Calu3 (cell line): ENCODE measurements at regions not wholly inside any gene's neighbourhood (a gene's known extent, or its start where the extent isn't known, plus 50 kb on each side); places are given as distances from the start of the nearest gene placed in this dataset.

Experiments used
- BruUV-seq: library from RNA; stranded (reverse); fragments of 400-500 nt; replicated peaks from 2 replicates; lab custom pipeline; 2021; lab: Mats Ljungman, UMichigan
- CTCF ChIA-PET: fragments of 300-600 bp; sonication (Branson Sonifier 250); formaldehyde crosslinking; loops from one replicate; lab custom pipeline; 2022; ENCODE audit warnings: antibody characterized with exemption; lab: Charles Lee
- DNase-seq: peaks from one replicate; pipeline ENCODE4 v3.0.0; 2022
- H3K27ac Mint-ChIP-seq: one replicate; pipeline ENCODE4 v1.8.0; 2022; ENCODE audit warnings: mixed read lengths; ENCODE audit not compliant: unreplicated experiment
- H3K27me3 Mint-ChIP-seq: one replicate; pipeline ENCODE4 v1.8.0; 2022; ENCODE audit warnings: mixed read lengths; ENCODE audit not compliant: unreplicated experiment
- H3K36me3 Mint-ChIP-seq: one replicate; pipeline ENCODE4 v1.8.0; 2022; ENCODE audit warnings: mild to moderate bottlenecking, moderate library complexity, mixed read lengths; ENCODE audit not compliant: insufficient read depth, unreplicated experiment
- H3K4me1 Mint-ChIP-seq: one replicate; pipeline ENCODE4 v1.8.0; 2022; ENCODE audit warnings: mild to moderate bottlenecking, low read depth, mixed read lengths; ENCODE audit not compliant: unreplicated experiment
- H3K4me3 Mint-ChIP-seq: one replicate; pipeline ENCODE4 v1.8.0; 2022; ENCODE audit warnings: mild to moderate bottlenecking, low read depth, moderate library complexity, mixed read lengths; ENCODE audit not compliant: unreplicated experiment
- H3K9me3 Mint-ChIP-seq: one replicate; pipeline ENCODE4 v1.8.0; 2022; ENCODE audit warnings: low read depth, mixed read lengths; ENCODE audit not compliant: unreplicated experiment
- CTCF ChIP-seq: fragments of 200-600 bp; IDR thresholded peaks from one replicate; pipeline ENCODE4 v1.8.0; 2022; ENCODE audit warnings: antibody characterized with exemption; ENCODE audit not compliant: unreplicated experiment
- intact Hi-C: fragments of 100-400 bp; cut with micrococcal nuclease; formaldehyde crosslinking; loops from one replicate; pipeline ENCODE4 v1.10.0; 2022; ENCODE audit not compliant: unreplicated experiment

GRCh38 chr18:38951633-38952032 is 1386.0 kb upstream of the CELF4 start:
- Mint-ChIP-seq H3K27me3 (no peaks in the 10 kb centered on the region), H3K27ac (no peak overlapping the region), H3K36me3 (no peaks in the 10 kb centered on the region), H3K4me1 (no peaks in the 10 kb centered on the region), H3K4me3 (no peak overlapping the region), H3K9me3 (no peaks in the 10 kb centered on the region)
- CTCF ChIA-PET = no interaction called here
- intact Hi-C loops = no loop called here
- BruUV-seq = no TSS peak
- DNase-seq = no peak
- no peak for TF ChIP-seq CTCF

GRCh38 chr18:38948436-38948835 is 1382.8 kb upstream of the CELF4 start:
- no peak overlapping the region for H3K4me3 Mint-ChIP-seq
- no peak for TF ChIP-seq CTCF
- H3K27me3 Mint-ChIP-seq = no peaks in the 10 kb centered on the region
- no TSS peak for BruUV-seq
- H3K4me1 Mint-ChIP-seq = no peaks in the 10 kb centered on the region
- DNase-seq = no peak
- intact Hi-C loops = no loop called here
- H3K36me3 Mint-ChIP-seq = no peaks in the 10 kb centered on the region
- peaks cover 2% of the 10 kb centered on the region for H3K9me3 Mint-ChIP-seq
- no peak overlapping the region for H3K27ac Mint-ChIP-seq
- CTCF ChIA-PET = no interaction called here

GRCh38 chr18:38944446-38945024 is 1378.9 kb upstream of the CELF4 start:
- CTCF ChIA-PET = no interaction called here
- H3K27ac Mint-ChIP-seq = no peak overlapping the region
- peaks cover 18% of the 10 kb centered on the region for H3K4me1 Mint-ChIP-seq
- peaks cover 11% of the 10 kb centered on the region for H3K9me3 Mint-ChIP-seq
- TF ChIP-seq CTCF = no peak
- H3K27me3 Mint-ChIP-seq = no peaks in the 10 kb centered on the region
- DNase-seq = no peak
- BruUV-seq = no TSS peak
- H3K4me3 Mint-ChIP-seq = no peak overlapping the region
- peaks cover 18% of the 10 kb centered on the region for H3K36me3 Mint-ChIP-seq
- intact Hi-C loops = no loop called here

- intact Hi-C loops = no loop called here
- no peak for DNase-seq
- no peaks in the 10 kb centered on the region for H3K27me3 Mint-ChIP-seq
- H3K9me3 Mint-ChIP-seq = peaks cover 16% of the 10 kb centered on the region
- H3K4me3 Mint-ChIP-seq = peak overlapping the region; percentile 53
- TF ChIP-seq CTCF = no peak
- peak overlapping the region; percentile 90 for H3K27ac Mint-ChIP-seq
- CTCF ChIA-PET = no interaction called here
- H3K4me1 Mint-ChIP-seq = peaks cover 18% of the 10 kb centered on the region
- H3K36me3 Mint-ChIP-seq = peaks cover 18% of the 10 kb centered on the region
- no TSS peak for BruUV-seq
Measured at GRCh38 chr18:38941711-38942561, 1376.3 kb upstream of the CELF4 start.
